Activated CD8-positive, alpha-beta memory T cell treated with anti-CD3 and anti-CD28 coated beads for 1 hour (primary cell): ENCODE measurements at regions not wholly inside any gene's neighbourhood (a gene's known extent, or its start where the extent isn't known, plus 50 kb on each side); places are given as distances from the start of the nearest gene placed in this dataset.

Experiments used
- DNase-seq, 2 donors: peaks; one replicate each; pipeline ENCODE4 v3.0.0-alpha.2; 2020; ENCODE audit warnings: low read depth in 1 of 2; ENCODE audit errors: extremely low read depth in 1 of 2

GRCh38 chr5:39475159-39475571 lies 50.4 kb upstream of the DAB2 start:
- DNase-seq = no peak
